Ramos (cell line): ENCODE measurements at regions not wholly inside any gene's neighbourhood (a gene's known extent, or its start where the extent isn't known, plus 50 kb on each side); places are given as distances from the start of the nearest gene placed in this dataset.

Experiments used
- in situ Hi-C: fragments of 300-500 bp; cut with MboI; formaldehyde crosslinking; loops from one replicate; pipeline ENCODE4 v1.14.3; 2022; ENCODE audit warnings: low sequenced_read_pairs; ENCODE audit not compliant: unreplicated experiment

DNA sequence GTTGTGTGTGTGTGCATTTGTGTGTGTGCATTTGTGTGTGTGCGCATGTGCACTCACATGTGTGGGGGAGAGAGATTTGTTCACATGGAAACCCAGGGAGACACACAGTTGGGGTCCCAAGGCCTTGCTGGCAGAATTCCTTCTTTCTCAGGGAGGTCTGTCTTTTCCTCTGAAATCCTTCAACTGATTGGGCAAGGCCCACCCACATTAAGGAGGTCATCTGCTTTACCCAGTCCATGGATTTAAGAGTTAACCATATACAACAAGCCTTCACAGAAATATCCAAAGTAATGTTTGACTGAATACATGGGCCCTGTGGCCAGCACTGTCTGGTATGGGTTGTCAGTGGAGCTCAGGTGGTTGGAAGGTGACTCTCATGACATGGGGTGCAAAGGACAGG, 641.4 kb downstream of the BRD1 start:
- in situ Hi-C loops = no loop called here

DNA sequence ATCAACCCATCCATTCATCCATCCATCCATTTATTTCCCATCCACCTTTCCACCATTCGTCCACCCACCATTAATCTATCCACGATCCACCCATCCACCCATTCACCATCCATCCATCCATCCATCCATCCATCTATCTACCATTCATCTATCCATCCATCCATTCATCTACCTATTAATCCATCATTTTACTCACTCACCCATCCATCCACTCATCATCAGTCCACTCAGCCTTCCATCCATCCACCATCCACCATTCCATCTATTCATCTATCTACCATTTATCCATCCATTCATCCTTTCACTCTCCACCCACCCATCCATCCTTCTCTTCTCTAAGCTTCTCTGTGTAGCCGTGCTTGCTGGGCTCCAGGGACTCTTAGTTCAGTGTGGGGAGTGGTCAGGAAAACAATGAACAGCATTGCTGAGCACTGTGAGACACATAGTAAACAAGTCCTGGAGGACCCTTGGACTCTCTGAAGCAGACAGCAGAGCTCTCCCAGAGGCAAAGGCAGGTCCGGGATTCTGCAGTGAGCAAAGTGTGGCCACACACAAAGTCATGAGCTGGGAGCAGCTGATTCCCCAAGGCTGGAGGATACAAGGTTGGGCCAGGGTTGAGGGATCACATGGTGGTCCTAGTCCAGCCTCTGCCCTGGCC, 642.2 kb downstream of the BRD1 start:
- in situ Hi-C loops = no loop called here

GRCh38 chr22:49184736-49185135, 642.9 kb downstream of the BRD1 start:
- in situ Hi-C loops = no loop called here

DNA sequence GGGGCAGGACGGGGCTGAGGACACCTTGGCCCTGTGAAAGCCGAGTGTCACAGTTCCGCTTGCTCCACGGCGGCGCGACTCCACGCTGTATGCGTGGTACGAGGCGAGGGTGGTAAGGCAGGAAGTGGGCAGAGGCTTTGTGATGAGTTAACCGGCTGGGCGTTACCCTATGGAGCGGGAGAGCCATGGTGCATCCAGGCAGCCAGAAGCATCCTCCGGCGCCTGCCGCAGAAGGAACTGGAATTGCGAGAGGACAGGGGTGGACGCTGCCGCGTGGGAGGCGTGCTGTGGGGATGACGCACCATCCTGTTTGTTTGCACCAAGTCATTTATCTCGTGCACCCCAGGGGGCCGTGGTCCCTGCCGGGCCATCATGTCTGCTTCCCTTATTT, 643.9 kb downstream of the BRD1 start:
- in situ Hi-C loops = no loop called here

DNA sequence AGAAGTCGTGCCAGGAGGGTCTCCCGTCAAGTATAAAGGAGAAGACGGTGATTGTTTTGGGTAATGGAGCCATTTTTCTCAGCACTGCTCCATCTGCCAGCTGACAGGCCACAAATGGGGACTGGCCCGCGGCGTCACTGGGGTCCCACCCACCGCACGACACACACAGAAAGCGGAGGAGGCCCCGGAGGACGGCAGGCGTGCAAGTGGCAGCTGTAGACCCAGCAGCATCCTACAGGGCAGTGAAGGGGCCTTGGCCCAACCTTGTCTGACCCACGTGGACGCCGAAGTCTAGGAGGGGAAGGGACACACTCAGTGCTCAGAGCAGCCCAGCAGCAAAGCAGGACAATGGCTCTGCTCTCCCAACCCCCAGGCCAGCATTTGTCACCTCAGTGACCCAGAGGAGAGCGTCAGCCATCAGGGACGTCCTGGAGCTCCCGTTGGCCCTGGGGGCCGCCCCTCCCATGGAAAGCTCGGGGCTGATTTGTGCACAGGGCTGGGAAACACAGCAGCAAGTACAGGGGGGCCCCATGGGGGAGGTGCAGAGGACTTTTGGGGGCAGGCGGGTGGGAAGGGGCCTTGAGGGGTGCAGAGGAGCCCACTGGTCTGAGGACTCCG, 644.4 kb downstream of the BRD1 start:
- in situ Hi-C loops = no loop called here

DNA sequence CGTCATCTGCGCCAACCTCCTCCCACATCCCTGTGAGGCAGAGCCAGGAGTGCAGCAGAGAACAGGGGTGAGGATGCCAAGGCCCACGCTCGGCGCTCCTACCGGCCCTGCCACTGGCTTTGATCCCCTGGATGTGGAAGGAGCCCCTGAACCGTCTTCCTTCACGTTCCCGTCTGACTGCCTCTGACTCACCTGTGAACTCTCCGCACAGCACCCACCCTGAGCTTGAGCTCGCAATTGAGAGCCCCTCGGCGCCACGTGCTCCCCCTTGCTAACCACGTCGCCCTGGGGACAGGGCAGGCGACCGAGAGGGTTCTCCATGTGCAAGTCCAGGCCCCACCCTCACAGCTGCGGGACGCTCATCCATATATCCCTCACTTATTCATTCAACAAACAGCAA, 645.3 kb downstream of the BRD1 start:
- in situ Hi-C loops = no loop called here

DNA sequence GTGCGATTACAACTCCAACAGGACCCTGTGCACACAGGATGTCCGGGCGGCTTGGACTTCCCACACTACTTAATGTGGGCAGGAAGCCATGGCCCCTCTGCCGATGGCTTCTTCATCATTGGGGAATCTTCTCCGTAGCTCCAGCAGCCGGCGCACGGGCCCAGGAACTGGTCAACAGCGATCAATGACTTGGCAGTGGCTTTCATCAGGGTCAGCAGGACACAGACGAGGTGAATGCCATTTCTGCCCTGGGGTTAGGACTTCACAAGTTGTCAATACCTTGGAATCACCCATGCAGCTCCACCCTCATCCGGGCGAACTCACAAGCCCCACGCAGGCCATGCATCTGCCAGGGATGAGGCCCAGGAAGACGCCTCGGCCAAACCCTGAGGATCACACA, 645.7 kb downstream of the BRD1 start:
- in situ Hi-C loops = no loop called here

GRCh38 chr22:49181431-49181830, 646.2 kb downstream of the BRD1 start:
- in situ Hi-C loops = no loop called here

GRCh38 chr22:49180683-49181024, 647.0 kb downstream of the BRD1 start:
- in situ Hi-C loops = no loop called here

DNA sequence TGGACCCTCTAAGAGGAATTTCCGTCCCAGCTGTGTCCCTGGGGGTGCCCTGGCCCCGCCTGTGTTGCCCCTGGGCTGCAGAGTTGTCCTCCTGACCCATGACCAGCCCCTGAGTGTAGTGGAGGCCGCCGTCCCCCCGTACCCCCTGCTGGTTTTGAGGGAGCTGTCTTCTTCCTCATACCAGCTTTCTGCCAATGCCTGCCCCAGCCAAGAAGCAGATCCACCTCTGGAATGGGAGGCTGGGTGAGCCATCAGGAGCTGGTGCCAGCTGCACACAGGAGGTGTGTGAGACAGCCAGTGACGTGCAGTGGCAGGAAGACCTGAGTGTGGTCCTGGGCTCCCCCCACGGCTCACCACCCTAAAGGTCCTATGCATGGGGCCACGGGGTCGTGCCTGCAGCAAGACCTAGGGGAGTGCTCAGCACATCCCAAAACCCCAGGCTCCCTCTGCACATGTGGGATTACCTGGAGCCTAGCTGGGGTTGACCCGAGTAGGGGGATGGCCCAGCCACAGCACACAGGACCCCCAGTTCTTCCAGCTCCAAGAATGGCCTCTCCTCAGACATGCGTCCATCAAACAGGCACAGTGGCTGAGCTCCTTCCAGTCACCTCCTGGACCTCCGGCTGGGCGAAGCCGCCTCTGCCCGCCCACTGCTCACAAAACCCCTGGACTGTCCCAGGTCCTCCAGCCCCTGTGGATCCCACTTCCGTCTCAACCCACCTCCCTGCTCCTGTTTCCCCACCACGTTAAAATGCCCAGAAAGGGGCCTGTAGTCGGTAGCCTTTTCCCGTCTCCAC, 647.6 kb downstream of the BRD1 start:
- in situ Hi-C loops = no loop called here

DNA sequence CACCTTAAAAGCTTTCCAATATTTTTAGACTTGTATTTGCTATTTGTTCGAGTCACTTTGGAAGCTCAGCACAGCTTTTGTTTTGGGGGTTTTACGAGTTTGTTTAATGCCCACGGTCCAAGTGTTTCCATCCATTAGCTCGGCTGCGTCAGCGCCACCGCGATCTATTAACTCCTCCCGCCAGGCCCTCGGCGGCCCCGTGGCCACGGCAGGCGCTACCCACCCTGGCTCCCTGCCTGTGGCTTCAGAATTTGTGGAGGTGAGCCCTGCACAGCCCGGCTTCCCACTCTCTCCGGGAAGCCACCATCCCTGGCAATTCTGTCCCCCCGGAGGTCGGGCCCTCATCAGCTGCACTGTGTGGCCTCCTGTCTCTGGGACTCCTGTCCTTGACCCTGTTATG, 648.5 kb downstream of the BRD1 start:
- in situ Hi-C loops = no loop called here

- in situ Hi-C loops = no loop called here
Observed at GRCh38 chr22:49178246-49179005, 649.2 kb downstream of the BRD1 start.

- in situ Hi-C loops = no loop called here
Observed at GRCh38 chr22:49177666-49178065, 650.0 kb downstream of the BRD1 start.

DNA sequence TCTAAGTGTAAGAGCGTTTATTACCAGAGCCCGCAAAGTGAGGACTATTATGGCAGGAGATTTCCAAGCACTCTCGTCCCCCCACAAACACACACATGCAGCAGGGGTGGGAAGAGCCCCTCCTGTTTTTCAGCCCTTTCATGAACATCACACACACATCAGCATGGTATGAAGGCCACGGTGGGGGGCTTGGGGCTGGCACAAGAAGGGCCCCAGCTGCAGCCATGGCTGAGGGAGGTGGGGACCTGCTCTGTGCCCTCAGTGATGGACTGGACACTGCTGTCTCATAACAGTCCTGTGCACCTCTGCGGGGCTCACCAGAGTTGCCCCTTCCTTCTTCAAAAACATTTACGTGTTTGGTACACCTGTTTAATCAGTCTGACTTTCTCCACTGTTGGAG, 650.7 kb downstream of the BRD1 start:
- in situ Hi-C loops = no loop called here

- in situ Hi-C loops = no loop called here
Observed at GRCh38 chr22:49170053-49170452, 657.6 kb downstream of the BRD1 start.

GRCh38 chr22:49169074-49169744, 658.5 kb downstream of the BRD1 start:
- in situ Hi-C loops = no loop called here

GRCh38 chr22:49168219-49168813, 659.4 kb downstream of the BRD1 start:
- in situ Hi-C loops = no loop called here

DNA sequence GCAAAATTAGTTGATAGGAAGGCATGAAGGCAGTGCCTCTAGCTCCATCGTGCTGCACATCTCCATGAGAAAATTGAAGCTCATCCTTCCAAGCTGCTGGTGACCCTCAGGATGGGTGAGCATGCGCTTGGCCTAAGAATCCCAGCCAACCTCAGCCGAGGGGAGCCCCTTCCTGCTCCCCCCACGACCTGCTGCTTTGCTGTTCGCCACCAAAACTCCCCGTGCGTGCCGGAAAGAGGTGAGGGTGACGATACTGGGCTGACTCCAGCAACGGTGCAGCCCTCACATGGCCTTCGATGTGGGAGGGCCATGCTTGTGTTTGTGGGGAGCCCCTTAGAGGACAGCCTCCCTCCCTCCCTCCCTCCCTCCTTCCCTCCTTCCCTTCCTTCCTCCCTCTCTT, 660.9 kb downstream of the BRD1 start:
- in situ Hi-C loops = no loop called here

DNA sequence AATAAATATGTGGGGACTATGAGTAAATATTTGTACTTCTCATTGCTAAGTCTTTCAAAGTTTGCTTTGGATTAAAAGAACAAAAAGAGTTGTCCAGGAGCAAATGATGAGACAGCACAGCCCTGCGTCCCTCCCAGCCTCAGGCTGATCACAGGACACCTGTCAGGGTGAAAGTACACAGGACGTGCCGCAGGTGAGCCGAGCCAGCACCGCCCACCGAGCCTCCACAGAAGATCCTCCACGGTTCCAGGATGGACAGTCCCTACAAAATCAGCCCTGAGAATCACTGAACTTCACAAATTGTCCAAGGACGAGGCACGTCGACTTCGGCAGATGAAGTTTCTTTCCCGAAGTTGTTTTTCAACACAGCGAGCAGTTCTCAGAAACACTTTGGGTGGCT, 661.5 kb downstream of the BRD1 start:
- in situ Hi-C loops = no loop called here

DNA sequence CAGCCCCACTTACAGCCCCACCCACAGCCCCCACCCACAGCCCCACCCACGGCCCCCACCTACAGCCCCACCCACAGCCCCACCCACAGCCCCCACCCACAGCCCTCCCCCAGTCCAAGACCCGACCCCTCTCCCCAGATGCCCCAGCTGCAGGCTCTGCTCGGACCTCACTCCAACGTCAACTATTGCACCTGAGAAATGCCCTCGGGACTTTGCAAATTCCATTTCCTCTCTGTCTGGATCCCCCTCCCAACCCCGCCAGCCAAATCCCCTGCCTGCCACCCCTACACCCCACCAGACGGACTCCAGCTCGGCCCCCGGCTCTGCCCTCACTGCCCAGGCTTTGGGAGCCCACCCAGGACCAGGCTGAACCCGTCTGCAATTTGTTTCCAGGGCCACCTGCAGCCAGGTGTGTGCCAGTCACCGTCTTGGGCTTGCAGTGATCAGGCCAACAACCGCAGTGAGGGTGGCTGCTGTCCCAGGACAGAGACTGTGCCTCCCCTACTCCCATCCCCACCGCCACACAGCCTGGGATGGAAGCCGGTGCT, 662.8 kb downstream of the BRD1 start:
- in situ Hi-C loops = no loop called here
